ENCODE measurements at regions not wholly inside any gene's neighbourhood (a gene's known extent, or its start where the extent isn't known, plus 50 kb on each side); places are given as distances from the start of the nearest gene placed in this dataset.

GRCh38 chr2:71277536-71278103 is 50.7 kb upstream of the PAIP2B start:
- peak; percentile 45 for DNase-seq

DNA sequence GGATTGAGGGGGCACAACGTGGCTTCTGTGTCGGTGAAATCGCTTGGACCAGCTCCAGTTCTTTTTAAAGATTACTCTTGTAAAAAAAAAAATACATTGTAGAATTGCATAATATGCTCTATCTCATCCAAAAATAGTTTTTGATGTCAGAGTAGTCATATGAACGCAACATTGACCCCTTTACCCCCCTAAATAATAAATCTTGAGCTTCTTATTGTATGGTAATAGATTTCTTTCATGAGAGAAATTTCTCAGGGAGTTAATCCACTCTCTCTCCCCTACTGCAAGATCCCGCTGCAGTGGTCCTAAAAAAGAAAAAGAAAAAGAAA is 50.2 kb upstream of the PAIP2B start:
- no peak for DNase-seq

DNA sequence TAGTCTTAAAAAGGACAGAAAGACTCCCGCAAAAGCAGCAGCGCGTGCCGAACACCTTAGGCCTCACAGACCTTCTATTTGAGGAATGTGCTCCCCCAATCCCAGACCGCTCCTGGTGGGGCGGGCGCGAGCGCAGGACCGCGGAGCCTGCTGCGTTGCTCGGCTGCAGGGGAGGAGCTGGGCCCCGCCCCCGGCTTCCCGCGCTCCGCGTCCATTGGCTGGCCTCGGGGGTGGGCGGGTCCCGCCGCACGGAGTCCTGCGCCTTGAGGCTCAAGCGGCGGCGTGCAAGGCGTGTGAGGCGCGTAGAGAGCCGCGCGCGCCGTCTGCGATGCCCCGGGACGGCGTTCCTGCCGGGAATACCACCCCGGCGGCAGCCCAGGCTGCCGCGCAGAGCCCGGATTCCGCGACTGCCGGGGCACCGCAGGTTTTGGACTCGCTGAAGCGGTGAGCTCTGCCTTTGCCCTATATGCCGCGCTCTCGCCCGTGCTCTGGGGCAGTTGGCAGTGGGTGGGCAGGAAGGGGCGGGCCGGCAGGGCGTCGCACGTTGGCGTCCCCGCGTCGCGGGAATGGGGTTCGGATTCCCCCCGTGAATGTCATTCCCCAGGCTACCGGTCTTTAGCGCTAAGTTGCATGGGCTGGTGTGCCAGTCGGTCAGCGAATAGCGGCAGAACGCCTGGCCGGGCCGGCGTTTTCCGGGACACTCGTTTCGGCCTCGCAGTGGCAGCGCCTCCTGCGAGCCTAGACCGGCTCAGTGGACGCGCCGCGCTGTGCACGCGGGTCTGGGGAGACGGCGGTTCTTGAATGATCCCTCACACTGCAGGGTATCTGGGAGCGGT is 49.6 kb upstream of the PAIP2B start:
- peak; percentile 91 for DNase-seq

Measured in dermis blood vessel endothelial cell (primary cell).